ENCODE measurements at regions not wholly inside any gene's neighbourhood (a gene's known extent, or its start where the extent isn't known, plus 50 kb on each side); places are given as distances from the start of the nearest gene placed in this dataset.
"Not testable (repeated sequence)": the region's sequence is repeated elsewhere in the genome, so short reads cannot be mapped to it uniquely, and the experiment has no call there.

DNA sequence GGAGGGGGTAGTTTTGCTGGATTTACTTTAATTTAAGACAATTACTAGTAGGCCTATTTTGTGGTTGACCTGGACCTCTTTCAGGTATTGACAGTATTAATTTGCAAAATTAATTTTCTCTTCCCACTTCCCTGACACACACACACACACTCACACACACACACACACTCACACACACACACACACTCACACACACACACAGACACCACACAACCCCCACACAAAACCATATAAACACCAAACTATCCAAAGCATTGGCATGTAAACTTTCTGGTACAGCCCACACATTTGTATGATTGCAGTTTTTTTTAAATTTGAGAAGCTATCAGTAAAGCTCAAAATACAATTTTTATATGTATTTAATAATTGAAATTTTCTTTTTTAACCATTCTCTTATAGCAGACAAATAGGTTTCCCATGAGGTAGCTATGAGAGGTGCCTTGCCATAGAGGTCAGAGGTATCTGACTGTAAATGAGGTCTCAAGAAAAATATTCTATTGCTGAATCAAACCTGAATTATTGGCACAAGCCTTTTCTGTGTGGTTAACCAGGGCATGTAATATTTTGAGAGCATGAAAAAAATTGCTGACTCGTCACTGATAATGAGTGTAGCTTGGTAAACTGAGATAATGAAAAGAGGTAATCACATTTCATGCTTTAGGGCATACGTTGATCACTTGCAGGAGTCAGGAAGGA is 306.5 kb downstream of the GATA3 start:
- Histone ChIP-seq H3K4me1 (no peaks in the 10 kb centered on the region), H3K4me3 (no peak overlapping the region), H3K27me3 (no peaks in the 10 kb centered on the region), H3K36me3 (no peaks in the 10 kb centered on the region), H3K9me3 (peaks cover 0 to 3% of the 10 kb centered on the region in 2 donors), H3K27ac (no peak overlapping the region)
- ATAC-seq = no peak
- TF ChIP-seq, protein P1, sequence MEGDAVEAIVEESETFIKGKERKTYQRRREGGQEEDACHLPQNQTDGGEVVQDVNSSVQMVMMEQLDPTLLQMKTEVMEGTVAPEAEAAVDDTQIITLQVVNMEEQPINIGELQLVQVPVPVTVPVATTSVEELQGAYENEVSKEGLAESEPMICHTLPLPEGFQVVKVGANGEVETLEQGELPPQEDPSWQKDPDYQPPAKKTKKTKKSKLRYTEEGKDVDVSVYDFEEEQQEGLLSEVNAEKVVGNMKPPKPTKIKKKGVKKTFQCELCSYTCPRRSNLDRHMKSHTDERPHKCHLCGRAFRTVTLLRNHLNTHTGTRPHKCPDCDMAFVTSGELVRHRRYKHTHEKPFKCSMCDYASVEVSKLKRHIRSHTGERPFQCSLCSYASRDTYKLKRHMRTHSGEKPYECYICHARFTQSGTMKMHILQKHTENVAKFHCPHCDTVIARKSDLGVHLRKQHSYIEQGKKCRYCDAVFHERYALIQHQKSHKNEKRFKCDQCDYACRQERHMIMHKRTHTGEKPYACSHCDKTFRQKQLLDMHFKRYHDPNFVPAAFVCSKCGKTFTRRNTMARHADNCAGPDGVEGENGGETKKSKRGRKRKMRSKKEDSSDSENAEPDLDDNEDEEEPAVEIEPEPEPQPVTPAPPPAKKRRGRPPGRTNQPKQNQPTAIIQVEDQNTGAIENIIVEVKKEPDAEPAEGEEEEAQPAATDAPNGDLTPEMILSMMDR (IDR thresholded peaks at IDR 0.05) = no peak
- intact Hi-C loops (cut with DNase I) = no loop called here
- DNase-seq = no peak

DNA sequence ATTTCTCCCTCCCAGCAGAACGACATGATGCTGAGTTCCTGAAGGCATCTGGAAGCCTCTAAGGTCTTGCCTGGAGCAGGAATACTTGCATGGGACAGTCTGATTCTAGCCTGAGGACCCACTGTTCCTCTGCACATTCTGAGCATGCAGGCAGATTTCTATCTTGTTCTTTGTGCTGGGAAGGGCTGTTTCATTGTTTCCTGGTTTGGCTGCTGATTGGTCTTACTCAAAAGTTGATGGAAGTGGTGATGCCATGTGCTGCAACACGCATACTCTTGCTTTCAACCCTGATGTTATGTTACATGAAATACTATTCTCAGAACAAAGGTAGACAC is 307.0 kb downstream of the GATA3 start:
- Histone ChIP-seq H3K4me1 (no peaks in the 10 kb centered on the region), H3K4me3 (no peak overlapping the region), H3K9me3 (peaks cover 0 to 3% of the 10 kb centered on the region in 2 donors), H3K27me3 (no peaks in the 10 kb centered on the region), H3K27ac (no peak overlapping the region), H3K36me3 (no peaks in the 10 kb centered on the region)
- DNase-seq (no peak), ATAC-seq (no peak)
- TF ChIP-seq, protein P1 (IDR thresholded peaks at IDR 0.05) = no peak
- intact Hi-C loops (cut with DNase I) = no loop called here

DNA sequence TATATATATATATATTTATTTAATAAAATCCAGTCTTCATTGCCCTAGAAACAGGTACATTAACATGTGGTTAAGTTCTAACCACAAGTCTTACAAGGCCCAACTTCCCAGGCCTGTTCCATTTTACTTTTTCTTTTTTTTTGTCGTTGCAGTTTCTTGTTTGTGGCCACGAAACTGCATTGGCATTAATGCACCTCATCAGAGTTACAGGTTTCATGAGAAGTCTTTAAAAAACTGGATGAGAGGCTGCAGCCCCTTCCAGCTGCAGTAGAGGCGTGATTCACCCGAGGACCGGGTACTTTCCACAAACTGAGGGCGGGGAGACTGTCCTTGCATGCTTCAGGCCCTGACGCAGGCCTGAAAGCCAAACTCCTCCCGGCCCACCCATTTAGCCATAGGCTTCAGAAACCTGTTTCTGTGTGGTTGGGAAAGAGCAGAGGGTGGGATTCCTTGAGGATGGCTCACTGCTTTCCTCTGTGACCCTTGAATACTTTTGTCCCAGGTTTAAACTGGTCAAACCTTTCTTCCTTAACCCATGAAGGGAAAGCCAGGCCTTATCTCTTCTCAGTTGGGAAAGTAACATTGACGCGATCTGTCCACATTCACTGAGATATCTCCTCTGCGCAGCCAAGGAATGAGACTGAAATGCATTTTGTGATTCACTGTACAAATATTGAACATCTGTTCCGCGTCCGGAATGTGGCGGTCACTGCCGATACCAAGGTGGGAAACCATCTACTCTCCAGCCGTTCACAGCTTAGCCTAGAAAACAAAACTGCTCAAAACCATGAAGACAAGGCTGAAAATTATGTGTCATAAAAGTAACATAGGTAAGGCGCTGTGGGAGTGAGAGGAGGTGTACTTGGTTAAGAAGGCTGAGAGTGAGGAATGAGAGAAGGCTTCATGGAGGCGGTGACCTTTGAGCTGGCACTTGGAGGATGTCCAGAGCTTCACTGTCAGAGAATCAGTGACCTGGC is 311.7 kb downstream of the GATA3 start:
- intact Hi-C loops (cut with DNase I) = no loop called here
- ATAC-seq = no peak
- TF ChIP-seq, protein P1 (IDR thresholded peaks at IDR 0.05) = no peak

DNA sequence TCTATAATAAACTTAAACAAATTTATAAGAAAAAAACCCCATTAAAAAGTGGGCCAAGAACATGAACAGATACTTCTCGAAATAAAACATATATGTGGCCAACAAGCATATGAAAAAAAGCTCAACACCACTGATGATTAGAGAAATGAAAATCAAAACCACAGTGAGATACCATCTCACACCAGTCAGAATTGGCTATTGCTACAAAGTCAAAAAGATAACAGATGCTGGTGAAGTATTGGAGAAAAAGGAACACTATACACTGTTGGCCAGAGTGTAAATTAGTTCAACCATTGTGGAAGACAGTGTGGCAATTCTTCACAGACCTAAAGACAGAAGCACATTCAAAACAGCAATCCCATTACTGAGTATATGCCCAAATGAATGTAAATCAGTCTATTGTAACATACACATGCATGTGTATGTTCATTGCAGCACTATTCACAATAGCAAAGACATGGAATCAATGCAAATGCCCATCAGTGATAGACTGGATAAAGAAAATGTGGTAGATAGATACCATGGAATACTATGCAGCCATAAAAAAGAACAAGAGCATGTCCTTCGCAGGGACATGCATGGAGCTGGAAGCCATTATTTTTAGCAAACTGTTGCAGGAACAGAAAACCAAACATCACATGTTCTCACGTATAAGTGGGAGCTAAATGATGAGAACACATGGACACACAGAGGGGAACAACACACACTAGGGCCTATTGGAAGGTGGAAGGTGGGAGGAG is 313.4 kb downstream of the GATA3 start:
- H3K27me3 ChIP-seq; H3K4me1 ChIP-seq; H3K36me3 ChIP-seq; DNase-seq; ATAC-seq; H3K4me3 ChIP-seq; H3K27ac ChIP-seq; intact Hi-C loops (cut with DNase I); H3K9me3 ChIP-seq: not testable (repeated sequence)

More for the DNA sequence above, 311.7 kb downstream of the GATA3 start:
- no peaks in the 10 kb centered on the region for H3K27me3 ChIP-seq
- H3K9me3 ChIP-seq = no peaks in the 10 kb centered on the region
- H3K36me3 ChIP-seq = no peaks in the 10 kb centered on the region
- no peak overlapping the region for H3K4me3 ChIP-seq
- no peaks in the 10 kb centered on the region for H3K4me1 ChIP-seq
- DNase-seq = no peak
- no peak overlapping the region for H3K27ac ChIP-seq

DNA sequence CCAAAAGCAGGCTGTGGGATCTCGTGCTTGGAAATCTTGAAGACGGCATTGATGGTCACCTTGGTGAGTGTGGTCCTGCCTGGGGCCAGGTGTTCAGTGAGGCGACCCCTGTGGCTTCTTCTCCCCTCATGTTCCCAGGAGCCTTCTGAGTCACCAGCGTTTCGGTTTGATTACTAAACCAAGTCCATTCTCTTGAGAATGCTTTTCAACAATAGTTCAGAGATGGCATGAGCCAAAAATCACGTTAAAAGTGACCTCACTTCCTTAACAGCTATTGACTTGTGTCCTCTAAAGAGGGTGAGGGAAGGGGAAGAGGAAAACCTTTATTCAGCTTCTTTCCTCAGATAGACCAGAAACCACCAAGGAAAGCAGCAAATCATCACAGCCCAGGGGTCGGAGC is 315.2 kb downstream of the GATA3 start:
- no peaks in the 10 kb centered on the region for H3K27me3 ChIP-seq
- no peak overlapping the region for H3K4me3 ChIP-seq
- H3K27ac ChIP-seq = no peak overlapping the region
- H3K9me3 ChIP-seq = no peaks in the 10 kb centered on the region
- H3K36me3 ChIP-seq = no peaks in the 10 kb centered on the region
- DNase-seq = no peak
- TF ChIP-seq, protein P1 (IDR thresholded peaks at IDR 0.05) = no peak
- intact Hi-C loops (cut with DNase I) = no loop called here
- no peak for ATAC-seq
- H3K4me1 ChIP-seq = no peaks in the 10 kb centered on the region
